Inferior parietal cortex (tissue), 1 donor: ENCODE measurements at regions not wholly inside any gene's neighbourhood (a gene's known extent, or its start where the extent isn't known, plus 50 kb on each side); places are given as distances from the start of the nearest gene placed in this dataset.

ENCODE experiments used
- DNase-seq: peaks from one replicate; pipeline ENCODE4 v3.0.0-alpha.2; 2016; ENCODE audit errors: extremely low spot score

- DNase-seq = no peak
These were observed 53.9 kb downstream of the FOXL1 start for GRCh38 chr16:86632206-86632605.

GRCh38 chr16:86632944-86633343 lies 54.6 kb downstream of the FOXL1 start:
- DNase-seq = no peak

GRCh38 chr16:86634292-86634691 lies 55.9 kb downstream of the FOXL1 start:
- DNase-seq = no peak

- no peak for DNase-seq
These were observed 57.0 kb downstream of the FOXL1 start for GRCh38 chr16:86635176-86635876.

- no peak for DNase-seq
These were observed 57.6 kb downstream of the FOXL1 start for GRCh38 chr16:86635926-86636325.

DNA sequence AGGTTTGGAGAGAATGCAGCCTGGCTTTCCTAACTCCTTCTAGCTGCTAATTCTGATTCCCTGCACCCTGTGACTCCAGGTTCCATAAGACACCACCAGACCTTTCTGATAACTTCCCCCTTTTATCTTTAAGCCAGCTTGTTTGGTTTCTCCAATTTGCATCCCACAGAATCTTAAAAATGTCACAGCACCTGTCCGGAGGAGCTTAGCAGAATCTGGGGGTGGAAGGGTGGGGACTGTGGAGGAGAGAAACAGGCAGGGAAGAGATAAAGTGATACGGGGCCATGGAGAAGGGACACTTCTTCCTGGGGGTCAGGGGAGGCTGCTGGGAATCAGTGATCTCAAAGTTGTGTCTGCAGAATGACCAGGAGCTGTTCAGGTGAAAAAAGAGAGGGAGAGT lies 59.4 kb downstream of the FOXL1 start:
- DNase-seq = no peak

- no peak for DNase-seq
These were observed 60.3 kb downstream of the FOXL1 start for GRCh38 chr16:86638642-86639041.

DNA sequence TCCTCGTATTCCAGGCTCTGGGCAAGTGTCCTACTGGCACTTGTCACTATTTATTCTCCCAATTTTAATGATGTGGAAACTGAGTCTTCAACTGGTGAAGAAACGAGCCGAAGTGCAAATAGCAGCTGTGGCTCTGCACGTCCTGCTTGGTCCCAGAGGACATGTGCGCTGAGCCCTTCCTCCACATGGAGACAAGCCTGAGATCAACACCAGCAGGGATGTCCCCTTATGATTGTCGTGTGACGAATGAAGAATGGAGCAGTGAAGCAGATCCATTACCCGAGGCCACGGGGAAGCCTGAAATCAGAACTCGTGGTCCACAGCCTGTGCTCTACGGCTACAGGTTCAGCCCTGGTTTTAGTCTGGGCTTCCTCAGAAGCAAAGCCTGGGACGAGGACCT lies 61.0 kb downstream of the FOXL1 start:
- DNase-seq = no peak

DNA sequence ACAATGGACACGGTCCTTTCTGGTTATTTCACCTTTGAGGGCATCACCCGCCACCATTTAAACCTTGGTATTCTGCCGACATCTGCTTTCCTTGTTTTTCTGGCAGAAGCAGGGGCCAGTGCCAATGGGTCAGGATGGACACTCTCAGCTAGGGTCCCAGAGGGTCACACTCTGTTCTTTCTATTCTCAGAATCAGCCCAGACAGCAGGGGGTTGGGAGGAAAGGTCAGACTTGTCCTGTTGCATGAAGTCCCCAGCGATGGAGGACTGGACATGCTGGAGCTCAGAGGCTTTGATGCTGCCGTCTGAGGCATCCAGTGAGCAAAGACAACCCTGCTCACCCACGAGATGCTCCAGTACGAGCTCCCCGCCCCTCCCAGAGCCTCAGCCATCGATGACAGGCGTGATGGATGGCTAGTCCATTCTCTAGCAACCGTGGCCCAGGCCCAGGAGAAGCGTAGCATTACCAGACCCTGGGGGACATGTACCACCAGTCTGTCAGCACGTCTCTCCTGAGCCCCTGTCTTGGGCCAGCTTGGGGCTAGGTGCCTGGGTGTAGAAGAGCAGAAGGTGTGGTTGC lies 62.0 kb downstream of the FOXL1 start:
- DNase-seq = no peak

- DNase-seq = no peak
These were observed 63.7 kb downstream of the FOXL1 start for GRCh38 chr16:86642087-86642486.

DNA sequence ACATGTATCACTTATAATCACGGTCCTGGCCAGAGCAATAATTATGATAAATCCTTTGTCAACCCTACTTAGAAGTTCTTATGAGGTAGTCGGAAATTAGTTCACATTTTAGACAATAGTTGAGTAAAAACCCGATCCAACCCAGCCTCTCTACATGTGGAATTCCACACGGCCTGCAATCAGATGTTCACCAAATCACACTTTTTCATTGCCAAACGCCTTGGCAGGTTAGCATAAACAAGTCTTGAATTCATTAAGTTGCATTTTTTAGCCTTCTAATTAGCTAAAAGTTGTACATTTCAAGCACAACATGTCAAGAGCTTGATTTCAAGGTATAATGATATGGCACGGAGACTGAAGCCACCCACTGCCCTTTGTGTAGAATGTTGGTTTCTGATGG lies 65.3 kb downstream of the FOXL1 start:
- no peak for DNase-seq

DNA sequence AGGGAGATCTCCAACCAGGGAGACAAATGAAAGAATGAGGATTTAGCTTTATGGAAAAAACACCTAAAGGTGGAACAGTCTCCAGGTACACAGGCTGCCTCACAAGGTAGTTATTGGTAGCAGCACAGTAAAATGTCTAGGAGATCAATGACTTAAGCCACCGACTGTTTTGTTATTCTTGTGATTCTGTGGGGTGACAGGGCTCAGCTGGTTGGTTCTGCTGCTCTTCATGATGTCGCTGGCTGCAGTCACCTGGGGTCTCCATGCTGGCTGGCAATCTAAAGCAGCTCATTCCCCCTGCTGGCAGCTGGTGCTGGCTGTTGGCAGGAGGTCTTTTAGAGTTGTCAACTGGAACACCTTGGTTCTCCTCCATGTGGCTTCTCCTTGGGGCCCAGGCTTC lies 69.2 kb downstream of the FOXL1 start:
- DNase-seq = no peak

DNA sequence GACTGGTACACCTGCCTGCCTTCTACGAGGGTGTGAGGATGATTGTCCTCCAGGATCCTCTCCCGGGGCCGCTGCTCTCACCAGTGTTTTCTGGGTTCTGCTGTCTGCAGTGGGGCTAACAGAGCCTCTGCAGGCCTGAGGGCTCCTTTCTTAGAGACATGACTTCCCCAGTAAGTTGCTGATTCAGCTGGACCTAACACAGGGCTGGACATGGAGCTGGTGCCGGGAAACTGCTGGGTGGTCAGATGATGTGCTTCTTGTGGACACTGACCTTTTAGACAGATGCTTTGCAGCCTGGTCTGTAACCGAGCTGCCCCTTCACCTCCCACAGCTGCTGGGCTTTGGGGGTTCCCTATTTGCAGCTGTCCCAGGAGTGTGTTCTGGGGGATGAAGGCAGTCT lies 71.5 kb downstream of the FOXL1 start:
- DNase-seq = no peak

DNA sequence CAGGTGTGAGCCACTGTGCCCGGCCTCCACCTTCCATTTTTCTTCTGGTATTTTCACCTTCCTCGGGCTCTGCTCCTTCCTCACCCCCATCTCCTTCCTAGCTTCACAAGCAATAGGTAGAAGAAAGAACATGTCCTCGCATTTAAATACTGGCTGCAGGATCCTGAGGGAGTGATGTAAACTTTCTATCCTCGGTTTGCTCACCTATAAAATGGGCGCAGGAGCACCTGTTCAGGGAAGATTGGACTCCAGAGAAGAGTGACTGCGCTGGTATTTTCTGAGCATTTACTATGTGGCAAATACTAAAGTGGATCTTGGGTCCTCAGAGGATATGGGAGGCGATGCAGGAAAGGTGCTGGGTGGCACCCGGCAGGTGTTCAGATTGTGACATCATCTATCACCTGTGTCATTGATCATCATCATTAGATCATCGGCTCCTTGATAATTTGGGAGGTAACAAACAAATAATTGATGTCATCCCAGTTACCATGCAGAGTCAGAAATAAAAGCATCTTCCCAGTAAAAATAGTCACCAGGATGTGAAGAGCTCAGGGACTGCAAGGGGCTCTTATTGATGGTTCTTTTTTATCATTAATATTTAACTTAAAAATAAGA lies 72.8 kb downstream of the FOXL1 start:
- no peak for DNase-seq

GRCh38 chr16:86651823-86652222 lies 73.5 kb downstream of the FOXL1 start:
- no peak for DNase-seq

DNA sequence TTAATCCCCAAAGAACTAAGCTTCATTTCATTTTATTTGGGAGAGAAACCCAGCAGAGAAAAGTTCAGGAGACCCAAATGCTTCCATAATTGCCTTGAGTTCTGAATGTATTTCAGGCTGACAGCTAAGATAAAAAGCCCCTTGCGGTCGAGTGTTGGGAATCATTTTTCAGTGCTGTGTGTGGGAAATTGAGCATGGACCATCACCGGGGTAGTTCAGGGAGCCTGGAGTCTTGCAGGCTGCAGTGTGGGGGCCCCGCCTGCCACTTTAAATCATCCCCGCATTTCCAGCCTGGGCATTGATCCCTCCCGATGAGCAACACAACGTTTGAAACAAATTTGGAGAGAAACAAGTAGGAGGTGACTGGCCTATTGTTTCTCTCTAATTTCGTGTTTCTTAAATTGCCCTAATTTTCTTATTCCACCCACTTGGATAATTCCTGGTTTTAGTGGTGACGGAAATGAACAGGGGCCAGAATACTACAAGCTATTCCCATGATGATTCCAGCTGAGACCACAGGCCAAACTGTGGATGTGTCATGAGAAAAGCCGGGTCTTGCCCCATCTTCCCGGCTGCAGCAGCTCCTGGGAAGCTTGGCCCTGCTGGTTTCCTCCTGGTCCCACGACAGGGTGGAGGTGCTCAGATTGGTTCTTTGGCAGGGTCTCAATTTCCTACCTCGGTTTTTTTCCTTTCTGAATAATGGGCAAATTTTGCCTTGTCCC lies 75.1 kb downstream of the FOXL1 start:
- DNase-seq = no peak

- DNase-seq = no peak
These were observed 79.6 kb downstream of the FOXL1 start for GRCh38 chr16:86657972-86658371.

- no peak for DNase-seq
These were observed 82.3 kb downstream of the FOXL1 start for GRCh38 chr16:86660623-86661022.

- no peak for DNase-seq
These were observed 83.4 kb downstream of the FOXL1 start for GRCh38 chr16:86661706-86662105.

GRCh38 chr16:86662195-86662594 lies 83.8 kb downstream of the FOXL1 start:
- no peak for DNase-seq

DNA sequence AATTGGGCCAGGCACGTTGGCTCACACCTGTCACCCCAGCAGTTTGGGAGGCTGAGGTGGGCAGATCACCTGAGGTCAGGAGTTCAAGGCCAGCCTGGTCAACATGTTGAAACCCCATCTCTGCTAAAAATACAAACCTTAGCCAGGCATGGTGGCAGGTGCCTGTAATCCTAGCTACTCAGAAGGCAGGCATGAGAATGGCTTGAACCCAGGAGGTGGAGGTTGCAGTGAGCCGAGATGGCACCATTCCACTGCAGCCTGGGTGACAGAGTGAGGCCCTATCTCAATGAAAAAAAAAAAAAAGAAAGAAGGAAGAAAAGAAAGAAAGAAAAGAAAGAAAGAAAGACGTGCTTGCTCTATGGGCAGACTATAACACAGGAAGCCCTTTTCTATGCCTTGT lies 84.4 kb downstream of the FOXL1 start:
- DNase-seq = no peak

- DNase-seq = no peak
These were observed 85.6 kb downstream of the FOXL1 start for GRCh38 chr16:86663685-86664521.
